HG02852 (cell line): ENCODE measurements at regions not wholly inside any gene's neighbourhood (a gene's known extent, or its start where the extent isn't known, plus 50 kb on each side); places are given as distances from the start of the nearest gene placed in this dataset.

ENCODE experiments used
- ATAC-seq: cut with Tn5 transposase; IDR thresholded peaks from one replicate; pipeline ENCODE4 v1.9.1; 2021; ENCODE audit warnings: mild to moderate bottlenecking, moderate library complexity; ENCODE audit not compliant: unreplicated experiment

DNA sequence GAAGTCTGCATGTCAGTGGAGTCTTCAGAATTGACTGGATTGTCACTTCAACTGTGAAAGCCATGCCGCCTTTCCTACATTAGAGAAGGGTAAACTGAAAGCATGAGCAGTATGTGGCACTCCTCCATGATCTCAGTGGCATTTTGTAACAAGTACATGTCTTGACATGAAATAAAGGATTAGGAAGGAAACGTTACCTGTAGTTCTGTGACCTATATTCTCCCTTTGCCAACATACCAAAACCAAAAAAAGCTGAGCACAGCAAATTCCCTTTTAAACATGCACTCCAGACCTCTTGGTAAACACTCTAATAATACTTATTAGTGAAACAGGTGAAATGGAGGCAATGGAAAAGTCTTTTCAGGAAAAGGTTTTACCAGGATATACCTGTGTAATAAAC is 344.2 kb downstream of the GRIA2 start:
- no peak for ATAC-seq

GRCh38 chr4:157564218-157564617 is 343.7 kb downstream of the GRIA2 start:
- ATAC-seq: no peak

DNA sequence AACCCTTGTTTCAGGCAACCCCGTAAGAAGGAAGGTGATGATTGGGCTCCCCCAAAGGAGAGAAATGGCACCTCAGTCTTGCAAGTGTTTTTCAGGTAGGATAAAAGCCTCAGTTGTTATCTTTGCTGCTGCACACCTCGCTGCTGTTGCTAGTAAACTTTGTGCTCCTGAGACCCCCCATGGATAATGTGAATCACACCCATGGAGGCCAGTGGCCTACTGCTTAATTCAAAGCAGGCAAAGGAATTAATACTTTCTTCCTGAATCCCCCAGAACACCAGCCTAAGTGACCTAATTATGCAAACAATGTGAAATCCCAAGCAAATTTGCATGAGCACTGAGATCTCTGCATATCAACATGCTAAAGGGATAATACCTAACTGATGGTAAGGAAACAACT is 337.5 kb downstream of the GRIA2 start:
- no peak for ATAC-seq

- no peak for ATAC-seq
Measured at GRCh38 chr4:157550028-157550427, 329.5 kb downstream of the GRIA2 start.

DNA sequence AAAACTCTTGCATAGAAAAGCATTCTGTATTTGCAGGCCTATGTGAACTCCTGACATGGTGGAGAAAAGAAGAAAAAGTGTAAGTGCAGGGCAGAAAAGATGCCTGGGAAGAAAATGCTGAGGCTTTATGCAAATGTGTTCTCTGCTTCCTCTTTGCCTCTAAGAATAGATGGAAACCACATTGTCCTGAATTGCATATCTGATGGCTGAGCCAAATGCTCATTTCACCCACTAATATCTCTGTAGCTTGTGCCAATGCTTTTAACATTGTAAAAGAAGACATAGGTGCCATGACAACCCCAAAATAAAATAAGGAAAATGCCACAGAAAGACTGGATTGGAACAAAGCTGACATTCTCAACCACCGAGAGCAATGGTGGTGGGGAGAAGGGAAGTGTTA is 307.4 kb downstream of the GRIA2 start:
- ATAC-seq: no peak

- no peak for ATAC-seq
Measured at GRCh38 chr4:157521906-157522305, 301.4 kb downstream of the GRIA2 start.

GRCh38 chr4:157514711-157515110 is 294.2 kb downstream of the GRIA2 start:
- no peak for ATAC-seq

- ATAC-seq: no peak
Measured at GRCh38 chr4:157509341-157509740, 288.8 kb downstream of the GRIA2 start.

DNA sequence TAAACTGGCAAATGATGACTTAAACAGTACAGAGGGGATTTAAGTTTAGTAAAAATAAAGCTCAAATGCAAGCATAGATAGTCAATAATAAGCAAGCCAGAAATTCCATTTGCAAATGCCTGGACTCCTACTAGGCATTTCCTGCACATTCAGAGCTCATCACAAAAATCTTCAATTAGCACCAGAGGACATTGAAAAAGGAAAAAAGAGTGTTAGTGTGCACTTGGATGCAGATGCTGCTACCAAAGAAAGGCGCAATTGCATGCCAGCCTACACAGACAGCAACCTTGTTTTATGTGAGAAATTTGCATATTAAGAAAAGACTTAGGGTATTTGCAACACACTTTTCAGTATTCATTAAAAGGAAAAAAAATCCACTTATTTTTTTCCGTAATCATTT is 282.1 kb downstream of the GRIA2 start:
- no peak for ATAC-seq

- no peak for ATAC-seq
Measured at GRCh38 chr4:157459785-157460184, 239.3 kb downstream of the GRIA2 start.

- ATAC-seq: no peak
Measured at GRCh38 chr4:157447195-157447594, 226.7 kb downstream of the GRIA2 start.

DNA sequence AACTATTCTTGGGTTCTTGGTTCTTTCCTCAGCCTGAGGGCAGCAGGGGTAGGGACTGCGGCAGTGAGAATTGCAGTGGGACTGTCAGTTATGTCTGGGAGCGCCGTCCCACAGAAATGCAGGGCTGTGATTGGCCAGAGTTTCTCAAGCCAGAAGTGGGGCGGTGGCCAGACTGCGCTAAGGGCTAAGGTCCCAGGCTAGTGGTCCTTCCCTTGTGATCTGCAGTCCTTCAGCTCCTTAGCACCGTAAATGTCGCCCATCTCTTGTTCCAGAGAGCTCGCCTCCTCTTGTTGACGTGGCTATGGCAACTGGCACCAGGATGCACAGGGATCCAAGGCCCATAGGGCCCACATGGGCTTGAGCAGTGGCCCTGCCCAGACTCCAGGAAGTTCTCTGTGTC is 223.5 kb downstream of the GRIA2 start:
- ATAC-seq: no peak

DNA sequence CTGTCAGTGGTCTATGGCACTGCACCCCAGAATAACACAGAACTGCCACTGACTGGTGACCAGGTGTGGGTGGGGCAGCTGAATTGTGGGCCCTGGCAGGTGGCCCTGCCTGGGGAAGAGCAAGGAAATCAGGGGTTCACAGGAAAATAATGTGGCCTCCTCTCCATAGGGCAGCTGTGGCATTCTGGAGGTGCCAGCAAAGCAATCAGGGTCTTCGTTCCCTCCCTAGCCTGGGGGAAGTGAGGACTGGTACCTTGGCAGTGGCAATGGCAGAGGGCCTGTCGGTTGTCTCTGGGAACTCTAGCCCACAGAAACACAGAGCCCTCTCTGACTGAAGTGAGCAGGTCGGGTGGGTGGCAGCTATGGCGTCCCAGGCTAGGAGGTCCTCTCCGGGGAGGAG is 223.0 kb downstream of the GRIA2 start:
- ATAC-seq: no peak

- ATAC-seq: no peak
Measured at GRCh38 chr4:157425897-157426296, 205.4 kb downstream of the GRIA2 start.

DNA sequence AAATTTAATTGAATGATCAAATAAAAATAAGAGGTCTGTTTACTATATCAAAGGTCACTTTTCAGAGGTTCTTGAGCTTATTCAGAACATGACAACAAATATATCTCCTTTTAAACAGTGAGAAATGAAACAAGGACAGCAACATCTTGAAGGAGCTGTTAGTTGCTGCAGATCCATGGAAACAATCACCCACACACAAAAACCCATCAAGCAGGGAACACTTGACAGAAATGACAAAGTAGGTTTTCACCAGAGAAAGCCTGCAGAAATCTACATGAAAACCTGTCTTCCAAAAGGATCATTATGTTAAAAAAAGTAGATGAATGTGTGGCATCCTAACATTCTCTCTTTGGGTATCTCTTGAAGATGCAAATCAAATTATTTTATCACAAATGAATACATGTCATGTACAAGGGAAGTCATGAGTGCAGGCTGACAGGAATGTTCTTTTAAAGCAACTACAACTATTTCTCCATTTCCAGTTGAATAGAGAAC is 203.0 kb downstream of the GRIA2 start:
- no peak for ATAC-seq

DNA sequence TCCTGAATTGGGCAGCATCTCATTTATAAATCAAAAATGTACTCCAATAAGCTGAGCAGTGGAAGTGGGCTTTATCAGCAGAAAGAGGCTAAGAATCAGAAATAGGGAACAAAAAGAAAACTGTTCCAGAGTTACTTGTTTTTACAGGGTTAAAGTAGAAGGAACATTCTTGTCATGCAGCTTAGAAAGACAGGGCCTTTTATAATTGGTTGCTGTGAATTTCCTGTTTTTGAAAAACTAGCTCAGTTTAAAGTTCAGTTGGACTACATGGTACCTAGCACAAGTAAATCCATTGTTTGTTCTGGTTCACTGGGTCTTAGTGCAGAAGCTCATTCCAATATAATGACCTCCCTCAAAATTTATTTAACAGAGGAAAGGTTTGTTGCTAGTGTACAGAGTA is 200.8 kb downstream of the GRIA2 start:
- ATAC-seq: no peak
